Spleen (tissue), 11 donors: ENCODE measurements at regions not wholly inside any gene's neighbourhood (a gene's known extent, or its start where the extent isn't known, plus 50 kb on each side); places are given as distances from the start of the nearest gene placed in this dataset.

ENCODE experiments used
- DNase-seq: peaks from one replicate; pipeline ENCODE4 v3.0.0-alpha.2; 2020
- H3K27ac ChIP-seq, 8 donors: fragments of 200-600 bp; sonication (generic) in 7 of 8; 1 replicate in 4 of 8; 2 replicates in 4 of 8; pipeline versions ENCODE4 v1.5.0 to v1.8.0; 2016 to 2021; ENCODE audit warnings: inconsistent platforms in 4 of 8, mild to moderate bottlenecking in 4 of 8, moderate library complexity in 1 of 8
- H3K27me3 ChIP-seq, 7 donors: fragments of 200-600 bp; sonication (generic) in 6 of 7; replicated peaks in 1 of 7; 1 replicate in 4 of 7; 2 replicates in 3 of 7; pipeline versions ENCODE4 v1.5.0 to v1.8.0; 2016 to 2021; ENCODE audit warnings: inconsistent platforms in 3 of 7, mild to moderate bottlenecking in 1 of 7
- H3K36me3 ChIP-seq, 6 donors: fragments of 200-600 bp; sonication (generic) in 5 of 6; 1 replicate in 4 of 6; 2 replicates in 2 of 6; pipeline versions ENCODE4 v1.5.0 to v1.8.0; 2016 to 2021; ENCODE audit warnings: inconsistent platforms in 2 of 6
- H3K4me1 ChIP-seq, 6 donors: fragments of 200-600 bp; sonication (generic) in 5 of 6; 1 replicate in 3 of 6; 2 replicates in 3 of 6; pipeline versions ENCODE4 v1.5.0 to v1.8.0; 2016 to 2021; ENCODE audit warnings: inconsistent platforms in 3 of 6
- H3K4me3 ChIP-seq, 8 donors: fragments of 200-600 bp; sonication (generic) in 7 of 8; 1 replicate in 4 of 8; 2 replicates in 4 of 8; pipeline versions ENCODE4 v1.5.0 to v1.8.0; 2016 to 2021; ENCODE audit warnings: inconsistent platforms in 4 of 8, mild to moderate bottlenecking in 4 of 8, moderate library complexity in 2 of 8
- H3K9me3 ChIP-seq, 8 donors: fragments of 200-600 bp; sonication (generic) in 7 of 8; 1 replicate in 4 of 8; 2 replicates in 4 of 8; pipeline versions ENCODE4 v1.5.0 to v1.8.0; 2016 to 2021; ENCODE audit warnings: inconsistent platforms in 4 of 8
- CTCF ChIP-seq, 11 experiments: fragments of 200-600 bp in 7 of 11; fragments of 450-650 bp in 4 of 11; sonication (generic) in 4 of 11; IDR thresholded peaks in 8 of 11; conservative IDR thresholded peaks in 3 of 11; 1 replicate in 7 of 11; 2 replicates in 4 of 11; pipeline versions ENCODE4 v1.4.0 to v1.8.0; 2016 to 2021; ENCODE audit warnings: antibody characterized with exemption in 11 of 11, inconsistent platforms in 4 of 11, mild to moderate bottlenecking in 1 of 11
- POLR2A ChIP-seq, 3 donors: fragments of 450-650 bp; IDR thresholded peaks; one replicate each; pipeline ENCODE4 v1.5.1; 2017; ENCODE audit warnings: antibody characterized with exemption in 3 of 3, mild to moderate bottlenecking in 1 of 3
- POLR2AphosphoS5 ChIP-seq, 3 donors: sonication (generic); formaldehyde crosslinking; IDR thresholded peaks; one replicate each; pipeline ENCODE4 v1.5.1; 2017; ENCODE audit warnings: antibody characterized with exemption in 3 of 3
- WGBS, 5 donors: extraction: QIAGEN DNeasy Blood & Tissue Kit in 3 of 5; methylation state at CpG; one replicate each; pipeline versions ENCODE4 v1.1.5 to v1.1.7; 2013 to 2018; 5-methylcytosine and 5-hydroxymethylcytosine counted together
- intact Hi-C: fragments of 100-400 bp; cut with DNase I; formaldehyde crosslinking; loops from one replicate; pipeline ENCODE4 v1.15.0; 2023; ENCODE audit warnings: low total_unique reads
- donor health status: healthy with polysubstance abuse.
- donor health status: DM: no; HTN: no; CAD: no; lungs with moderate emphysema.
- donor health status: DM: no; HTN: no; CAD: no.
- donor health status: Bipolar disorder and iron deficiency.
- donor health status: healthy.
- donor health status: DM: no; HTN: no; CAD: no.
- donor health status: DM: yes; HTN: yes; CAD: no.

GRCh38 chr4:84235126-84235944 lies 263.8 kb downstream of the NKX6-1 start:
- H3K4me3 ChIP-seq, result no peak overlapping the region
- H3K9me3 ChIP-seq, result peaks cover 0 to 18% (median 6%) of the 10 kb centered on the region in 8 donors
- 81 to 89% (median 85%) methylated on average over 6 of the region's 6 CpGs for WGBS, 5 donors
- intact Hi-C loops, result no loop called here
- TF ChIP-seq POLR2AphosphoS5 (IDR thresholded peaks at IDR 0.05) (no peak), CTCF (IDR thresholded peaks at IDR 0.05 in 8 of 11, conservative IDR thresholded peaks at IDR 0.05 in 3 of 11) (no peak), POLR2A (IDR thresholded peaks at IDR 0.05) (no peak)
- no peaks in the 10 kb centered on the region for H3K4me1 ChIP-seq
- no peaks in the 10 kb centered on the region for H3K27me3 ChIP-seq
- no peaks in the 10 kb centered on the region for H3K36me3 ChIP-seq
- no peak overlapping the region for H3K27ac ChIP-seq
- no peak for DNase-seq

GRCh38 chr4:84232309-84233095 lies 266.6 kb downstream of the NKX6-1 start:
- 68 to 81% (median 70%) methylated on average over 7 of the region's 7 CpGs for WGBS, 5 donors
- intact Hi-C loops, result no loop called here
- no peaks in the 10 kb centered on the region for H3K27me3 ChIP-seq

GRCh38 chr4:84231539-84232055 lies 267.5 kb downstream of the NKX6-1 start:
- intact Hi-C loops, result no loop called here
- Histone ChIP-seq H3K36me3 (no peaks in the 10 kb centered on the region), H3K4me1 (no peaks in the 10 kb centered on the region), H3K27me3 (no peaks in the 10 kb centered on the region), H3K27ac (no peak overlapping the region), H3K4me3 (no peak overlapping the region), H3K9me3 (peaks cover 0 to 17% (median 0%) of the 10 kb centered on the region in 8 donors)
- no peak for DNase-seq
- WGBS, 5 donors, result 62 to 81% (median 64%) methylated on average over 2 of the region's 2 CpGs
- TF ChIP-seq POLR2A (IDR thresholded peaks at IDR 0.05) (no peak), CTCF (IDR thresholded peaks at IDR 0.05 in 8 of 11, conservative IDR thresholded peaks at IDR 0.05 in 3 of 11) (no peak), POLR2AphosphoS5 (IDR thresholded peaks at IDR 0.05) (no peak)

More at GRCh38 chr4:84232309-84233095, 266.6 kb downstream of the NKX6-1 start:
- no peaks in the 10 kb centered on the region for H3K36me3 ChIP-seq
- H3K27ac ChIP-seq, result no peak overlapping the region
- peaks cover 0 to 25% (median 3%) of the 10 kb centered on the region in 8 donors for H3K9me3 ChIP-seq
- no peak overlapping the region for H3K4me3 ChIP-seq
- no peak for DNase-seq
- H3K4me1 ChIP-seq, result no peaks in the 10 kb centered on the region
- TF ChIP-seq POLR2AphosphoS5 (IDR thresholded peaks at IDR 0.05) (no peak), POLR2A (IDR thresholded peaks at IDR 0.05) (no peak), CTCF (IDR thresholded peaks at IDR 0.05 in 8 of 11, conservative IDR thresholded peaks at IDR 0.05 in 3 of 11) (no peak)

DNA sequence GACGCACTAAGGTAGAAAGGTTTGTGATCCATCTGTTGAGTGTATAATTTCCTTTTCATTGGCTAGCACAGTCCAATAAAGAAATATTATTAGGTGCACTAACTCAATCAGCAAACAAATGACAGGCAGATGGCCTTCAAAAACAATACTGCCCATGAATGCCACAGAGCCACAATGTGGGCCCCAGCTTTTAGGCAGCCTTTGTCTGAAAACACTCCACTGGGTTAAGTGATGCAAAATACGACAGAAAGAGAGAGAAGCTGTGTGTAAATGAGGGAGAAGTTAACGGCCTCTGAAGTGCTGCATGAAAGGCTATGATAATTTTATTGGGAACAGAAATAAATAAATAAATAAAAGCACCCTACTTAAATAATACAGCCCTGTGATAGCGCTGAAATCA lies 274.6 kb downstream of the NKX6-1 start:
- Histone ChIP-seq H3K4me3 (no peak overlapping the region), H3K27ac (peak overlapping the region in 1 of 8 donors; percentile 23), H3K36me3 (no peaks in the 10 kb centered on the region), H3K9me3 (peaks cover 0 to 14% (median 0%) of the 10 kb centered on the region in 8 donors), H3K27me3 (no peaks in the 10 kb centered on the region), H3K4me1 (no peaks in the 10 kb centered on the region)
- TF ChIP-seq CTCF (IDR thresholded peaks at IDR 0.05 in 8 of 11, conservative IDR thresholded peaks at IDR 0.05 in 3 of 11) (no peak), POLR2AphosphoS5 (IDR thresholded peaks at IDR 0.05) (no peak)
- no peak for DNase-seq
- 56 to 76% (median 63%) methylated on average over 4 of the region's 4 CpGs for WGBS, 5 donors
- intact Hi-C loops, result no loop called here
